ENCODE measurements at regions not wholly inside any gene's neighbourhood (a gene's known extent, or its start where the extent isn't known, plus 50 kb on each side); places are given as distances from the start of the nearest gene placed in this dataset.

- Histone ChIP-seq H3K27ac (ENCODE audit: low read length) (no peak overlapping the region), H3K36me3 (ENCODE audit: control insufficient read depth, insufficient read depth, low read length) (no peaks in the 10 kb centered on the region), H3K27me3 (ENCODE audit: control insufficient read depth, insufficient read depth, low read length) (no peaks in the 10 kb centered on the region), H3K9me3 (ENCODE audit: control insufficient read depth, insufficient read depth, low read length) (no peaks in the 10 kb centered on the region), H3K4me3 (ENCODE audit: low read length) (no peak overlapping the region), H3K4me1 (ENCODE audit: control insufficient read depth, insufficient read depth, low read length) (no peaks in the 10 kb centered on the region)
- DNase-seq (ENCODE audit: low read depth, low spot score): no peak
- no CpG with 5 or more reads among the region's 3 CpGs for WGBS (ENCODE audit: insufficient coverage, insufficient read length)
These were observed 682.9 kb upstream of the GALNTL6 start for GRCh38 chr4:171130256-171130801.

GRCh38 chr4:171118091-171118490 is 695.1 kb upstream of the GALNTL6 start:
- Histone ChIP-seq H3K27ac (ENCODE audit: low read length) (no peak overlapping the region), H3K27me3 (ENCODE audit: control insufficient read depth, insufficient read depth, low read length) (no peaks in the 10 kb centered on the region), H3K4me3 (ENCODE audit: low read length) (no peak overlapping the region), H3K4me1 (ENCODE audit: control insufficient read depth, insufficient read depth, low read length) (no peaks in the 10 kb centered on the region), H3K9me3 (ENCODE audit: control insufficient read depth, insufficient read depth, low read length) (no peaks in the 10 kb centered on the region), H3K36me3 (ENCODE audit: control insufficient read depth, insufficient read depth, low read length) (no peaks in the 10 kb centered on the region)
- no peak for DNase-seq (ENCODE audit: low read depth, low spot score)

- no peaks in the 10 kb centered on the region for H3K36me3 ChIP-seq (ENCODE audit: control insufficient read depth, insufficient read depth, low read length)
- no CpG with 5 or more reads among the region's 1 CpG for WGBS (ENCODE audit: insufficient coverage, insufficient read length)
- H3K27me3 ChIP-seq (ENCODE audit: control insufficient read depth, insufficient read depth, low read length): no peaks in the 10 kb centered on the region
- no peak overlapping the region for H3K27ac ChIP-seq (ENCODE audit: low read length)
- no peaks in the 10 kb centered on the region for H3K4me1 ChIP-seq (ENCODE audit: control insufficient read depth, insufficient read depth, low read length)
- no peak for DNase-seq (ENCODE audit: low read depth, low spot score)
- no peaks in the 10 kb centered on the region for H3K9me3 ChIP-seq (ENCODE audit: control insufficient read depth, insufficient read depth, low read length)
- H3K4me3 ChIP-seq (ENCODE audit: low read length): no peak overlapping the region
These were observed 695.7 kb upstream of the GALNTL6 start for GRCh38 chr4:171117457-171117856.

GRCh38 chr4:171101845-171102244 is 711.4 kb upstream of the GALNTL6 start:
- Histone ChIP-seq H3K9me3 (ENCODE audit: control insufficient read depth, insufficient read depth, low read length) (no peaks in the 10 kb centered on the region), H3K4me3 (ENCODE audit: low read length) (no peak overlapping the region)
- no peak for DNase-seq (ENCODE audit: low read depth, low spot score)

GRCh38 chr4:171087089-171087488 is 726.1 kb upstream of the GALNTL6 start:
- no peaks in the 10 kb centered on the region for H3K9me3 ChIP-seq (ENCODE audit: control insufficient read depth, insufficient read depth, low read length)
- H3K27ac ChIP-seq (ENCODE audit: low read length): no peak overlapping the region
- H3K4me1 ChIP-seq (ENCODE audit: control insufficient read depth, insufficient read depth, low read length): no peaks in the 10 kb centered on the region
- no peak for DNase-seq (ENCODE audit: low read depth, low spot score)
- no peaks in the 10 kb centered on the region for H3K27me3 ChIP-seq (ENCODE audit: control insufficient read depth, insufficient read depth, low read length)
- no CpG with 5 or more reads among the region's 2 CpGs for WGBS (ENCODE audit: insufficient coverage, insufficient read length)
- no peaks in the 10 kb centered on the region for H3K36me3 ChIP-seq (ENCODE audit: control insufficient read depth, insufficient read depth, low read length)
- no peak overlapping the region for H3K4me3 ChIP-seq (ENCODE audit: low read length)

More at GRCh38 chr4:171101845-171102244, 711.4 kb upstream of the GALNTL6 start:
- H3K36me3 ChIP-seq (ENCODE audit: control insufficient read depth, insufficient read depth, low read length): no peaks in the 10 kb centered on the region
- H3K27me3 ChIP-seq (ENCODE audit: control insufficient read depth, insufficient read depth, low read length): no peaks in the 10 kb centered on the region
- H3K27ac ChIP-seq (ENCODE audit: low read length): no peak overlapping the region
- H3K4me1 ChIP-seq (ENCODE audit: control insufficient read depth, insufficient read depth, low read length): no peaks in the 10 kb centered on the region

GRCh38 chr4:171067422-171067821 is 745.8 kb upstream of the GALNTL6 start:
- Histone ChIP-seq H3K4me1 (ENCODE audit: control insufficient read depth, insufficient read depth, low read length) (no peaks in the 10 kb centered on the region), H3K36me3 (ENCODE audit: control insufficient read depth, insufficient read depth, low read length) (no peaks in the 10 kb centered on the region), H3K4me3 (ENCODE audit: low read length) (no peak overlapping the region), H3K27ac (ENCODE audit: low read length) (no peak overlapping the region), H3K27me3 (ENCODE audit: control insufficient read depth, insufficient read depth, low read length) (no peaks in the 10 kb centered on the region), H3K9me3 (ENCODE audit: control insufficient read depth, insufficient read depth, low read length) (no peaks in the 10 kb centered on the region)
- no CpG with 5 or more reads among the region's 1 CpG for WGBS (ENCODE audit: insufficient coverage, insufficient read length)
- no peak for DNase-seq (ENCODE audit: low read depth, low spot score)

GRCh38 chr4:171049380-171049779 is 763.8 kb upstream of the GALNTL6 start:
- H3K9me3 ChIP-seq (ENCODE audit: control insufficient read depth, insufficient read depth, low read length): no peaks in the 10 kb centered on the region
- 100% methylated on average over 1 of the region's 1 CpG for WGBS (ENCODE audit: insufficient coverage, insufficient read length)
- no peak overlapping the region for H3K4me3 ChIP-seq (ENCODE audit: low read length)
- no peaks in the 10 kb centered on the region for H3K4me1 ChIP-seq (ENCODE audit: control insufficient read depth, insufficient read depth, low read length)
- no peak overlapping the region for H3K27ac ChIP-seq (ENCODE audit: low read length)
- no peaks in the 10 kb centered on the region for H3K27me3 ChIP-seq (ENCODE audit: control insufficient read depth, insufficient read depth, low read length)
- no peaks in the 10 kb centered on the region for H3K36me3 ChIP-seq (ENCODE audit: control insufficient read depth, insufficient read depth, low read length)
- DNase-seq (ENCODE audit: low read depth, low spot score): no peak

GRCh38 chr4:171042989-171043524 is 770.1 kb upstream of the GALNTL6 start:
- WGBS (ENCODE audit: insufficient coverage, insufficient read length): no CpG with 5 or more reads among the region's 46 CpGs
- no peak overlapping the region for H3K4me3 ChIP-seq (ENCODE audit: low read length)
- no peaks in the 10 kb centered on the region; the same call in 1 of the 2 replicates for H3K36me3 ChIP-seq (ENCODE audit: control insufficient read depth, insufficient read depth, low read length)
- H3K27me3 ChIP-seq (ENCODE audit: control insufficient read depth, insufficient read depth, low read length): no peaks in the 10 kb centered on the region
- no peak overlapping the region for H3K27ac ChIP-seq (ENCODE audit: low read length)
- no peaks in the 10 kb centered on the region for H3K9me3 ChIP-seq (ENCODE audit: control insufficient read depth, insufficient read depth, low read length)
- no peak for DNase-seq (ENCODE audit: low read depth, low spot score)
- H3K4me1 ChIP-seq (ENCODE audit: control insufficient read depth, insufficient read depth, low read length): no peaks in the 10 kb centered on the region

- Histone ChIP-seq H3K4me3 (ENCODE audit: low read length) (no peak overlapping the region), H3K4me1 (ENCODE audit: control insufficient read depth, insufficient read depth, low read length) (peaks cover 2% of the 10 kb centered on the region; the same call in 1 of the 2 replicates), H3K36me3 (ENCODE audit: control insufficient read depth, insufficient read depth, low read length) (no peaks in the 10 kb centered on the region; the same call in 1 of the 2 replicates), H3K27me3 (ENCODE audit: control insufficient read depth, insufficient read depth, low read length) (no peaks in the 10 kb centered on the region), H3K9me3 (ENCODE audit: control insufficient read depth, insufficient read depth, low read length) (no peaks in the 10 kb centered on the region), H3K27ac (ENCODE audit: low read length) (no peak overlapping the region)
- no CpG with 5 or more reads among the region's 3 CpGs for WGBS (ENCODE audit: insufficient coverage, insufficient read length)
- no peak for DNase-seq (ENCODE audit: low read depth, low spot score)
These were observed 777.3 kb upstream of the GALNTL6 start for GRCh38 chr4:171035909-171036308.

GRCh38 chr4:171031338-171031737 is 781.9 kb upstream of the GALNTL6 start:
- no peaks in the 10 kb centered on the region for H3K9me3 ChIP-seq (ENCODE audit: control insufficient read depth, insufficient read depth, low read length)
- no peaks in the 10 kb centered on the region for H3K27me3 ChIP-seq (ENCODE audit: control insufficient read depth, insufficient read depth, low read length)
- DNase-seq (ENCODE audit: low read depth, low spot score): no peak
- H3K36me3 ChIP-seq (ENCODE audit: control insufficient read depth, insufficient read depth, low read length): no peaks in the 10 kb centered on the region
- H3K27ac ChIP-seq (ENCODE audit: low read length): no peak overlapping the region
- peaks cover 2% of the 10 kb centered on the region; the same call in 1 of the 2 replicates for H3K4me1 ChIP-seq (ENCODE audit: control insufficient read depth, insufficient read depth, low read length)
- no peak overlapping the region for H3K4me3 ChIP-seq (ENCODE audit: low read length)
- no CpG with 5 or more reads among the region's 1 CpG for WGBS (ENCODE audit: insufficient coverage, insufficient read length)

- no peaks in the 10 kb centered on the region for H3K36me3 ChIP-seq (ENCODE audit: control insufficient read depth, insufficient read depth, low read length)
- H3K4me1 ChIP-seq (ENCODE audit: control insufficient read depth, insufficient read depth, low read length): peaks cover 2% of the 10 kb centered on the region
- H3K9me3 ChIP-seq (ENCODE audit: control insufficient read depth, insufficient read depth, low read length): no peaks in the 10 kb centered on the region
- no peak overlapping the region for H3K27ac ChIP-seq (ENCODE audit: low read length)
- no peaks in the 10 kb centered on the region for H3K27me3 ChIP-seq (ENCODE audit: control insufficient read depth, insufficient read depth, low read length)
- no CpG with 5 or more reads among the region's 2 CpGs for WGBS (ENCODE audit: insufficient coverage, insufficient read length)
- no peak for DNase-seq (ENCODE audit: low read depth, low spot score)
- no peak overlapping the region for H3K4me3 ChIP-seq (ENCODE audit: low read length)
These were observed 787.4 kb upstream of the GALNTL6 start for GRCh38 chr4:171025776-171026175.

Measured in iPS DF 6.9 (cell line).